Astrocyte of the cerebellum (primary cell): ENCODE measurements at regions not wholly inside any gene's neighbourhood (a gene's known extent, or its start where the extent isn't known, plus 50 kb on each side); places are given as distances from the start of the nearest gene placed in this dataset.

Source experiments
- DNase-seq: peaks from one replicate; pipeline ENCODE4 v3.0.0-alpha.2; 2011; ENCODE audit warnings: low read depth
- H3K4me3 ChIP-seq: 2 replicates; pipeline ENCODE4 v1.5.1; 2011; ENCODE audit warnings: mild to moderate bottlenecking, low read depth, low read length, moderate library complexity
- in situ Hi-C: cut with HindIII; loops from 2 replicates; pipeline ENCODE4 v1.10.0; 2017; ENCODE audit warnings: low sequenced_read_pairs
- TF ChIP-seq, protein P1 (sequence below): IDR thresholded peaks from 2 replicates; pipeline ENCODE4 v1.5.1; 2012; ENCODE audit warnings: low read length, low read depth, moderate library complexity, mild to moderate bottlenecking; ENCODE audit errors: missing control alignments

GRCh38 chr4:138408758-138409157 is 166.6 kb upstream of the SLC7A11 start:
- no peak for DNase-seq
- no peak overlapping the region for H3K4me3 ChIP-seq
- in situ Hi-C loops, result no loop called here
- TF ChIP-seq, protein P1, sequence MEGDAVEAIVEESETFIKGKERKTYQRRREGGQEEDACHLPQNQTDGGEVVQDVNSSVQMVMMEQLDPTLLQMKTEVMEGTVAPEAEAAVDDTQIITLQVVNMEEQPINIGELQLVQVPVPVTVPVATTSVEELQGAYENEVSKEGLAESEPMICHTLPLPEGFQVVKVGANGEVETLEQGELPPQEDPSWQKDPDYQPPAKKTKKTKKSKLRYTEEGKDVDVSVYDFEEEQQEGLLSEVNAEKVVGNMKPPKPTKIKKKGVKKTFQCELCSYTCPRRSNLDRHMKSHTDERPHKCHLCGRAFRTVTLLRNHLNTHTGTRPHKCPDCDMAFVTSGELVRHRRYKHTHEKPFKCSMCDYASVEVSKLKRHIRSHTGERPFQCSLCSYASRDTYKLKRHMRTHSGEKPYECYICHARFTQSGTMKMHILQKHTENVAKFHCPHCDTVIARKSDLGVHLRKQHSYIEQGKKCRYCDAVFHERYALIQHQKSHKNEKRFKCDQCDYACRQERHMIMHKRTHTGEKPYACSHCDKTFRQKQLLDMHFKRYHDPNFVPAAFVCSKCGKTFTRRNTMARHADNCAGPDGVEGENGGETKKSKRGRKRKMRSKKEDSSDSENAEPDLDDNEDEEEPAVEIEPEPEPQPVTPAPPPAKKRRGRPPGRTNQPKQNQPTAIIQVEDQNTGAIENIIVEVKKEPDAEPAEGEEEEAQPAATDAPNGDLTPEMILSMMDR, result no peak

DNA sequence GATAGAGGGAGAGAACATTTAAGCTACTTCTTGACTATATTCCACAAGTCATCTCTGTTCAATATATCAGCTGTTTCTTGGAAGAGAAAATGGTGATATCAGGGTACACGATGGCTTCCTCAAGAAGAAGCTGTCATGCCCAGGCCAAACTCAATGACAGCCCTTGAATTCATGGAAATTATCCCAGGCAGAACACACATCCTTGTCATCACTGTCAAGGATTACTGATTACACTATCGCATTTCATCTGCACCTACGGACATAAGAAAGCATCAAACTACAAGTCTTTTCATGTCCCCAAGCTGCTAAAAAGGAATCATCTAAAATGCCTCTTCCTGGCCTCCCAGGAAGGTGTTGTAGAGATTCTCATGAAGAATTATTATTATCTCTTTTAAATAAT is 165.2 kb upstream of the SLC7A11 start:
- no peak for DNase-seq
- in situ Hi-C loops, result no loop called here
- TF ChIP-seq, protein P1, result no peak
- no peak overlapping the region for H3K4me3 ChIP-seq

- no peak for DNase-seq
- TF ChIP-seq, protein P1, result no peak
- no peak overlapping the region for H3K4me3 ChIP-seq
- in situ Hi-C loops, result no loop called here
Observed at GRCh38 chr4:138406876-138407275, 164.7 kb upstream of the SLC7A11 start.

- TF ChIP-seq, protein P1, result no peak
- no peak for DNase-seq
- in situ Hi-C loops, result no loop called here
- H3K4me3 ChIP-seq, result no peak overlapping the region
Observed at GRCh38 chr4:138405934-138406567, 163.9 kb upstream of the SLC7A11 start.

GRCh38 chr4:138405466-138405891 is 163.3 kb upstream of the SLC7A11 start:
- in situ Hi-C loops, result no loop called here
- H3K4me3 ChIP-seq, result no peak overlapping the region
- TF ChIP-seq, protein P1, result no peak
- DNase-seq, result no peak

GRCh38 chr4:138404801-138405200 is 162.7 kb upstream of the SLC7A11 start:
- TF ChIP-seq, protein P1, result no peak
- in situ Hi-C loops, result no loop called here
- DNase-seq, result no peak
- H3K4me3 ChIP-seq, result no peak overlapping the region
